Activated T-helper 17 cell treated with anti-CD3 and anti-CD28 coated beads, Interleukin-2, amount 50 U/mL, for 72 hours (primary cell): ENCODE measurements at regions not wholly inside any gene's neighbourhood (a gene's known extent, or its start where the extent isn't known, plus 50 kb on each side); places are given as distances from the start of the nearest gene placed in this dataset.

ENCODE experiments used
- ATAC-seq: fragments of 150-1000 bp; cut with Tn5 transposase; replicated peaks from 2 replicates; pipeline ENCODE4 v1.10.0; 2021; ENCODE audit warnings: mild to moderate bottlenecking, moderate library complexity
- H3K27ac Mint-ChIP-seq: one replicate; pipeline ENCODE4 v1.8.0; 2022; ENCODE audit warnings: mixed read lengths
- H3K27me3 Mint-ChIP-seq: one replicate; pipeline ENCODE4 v1.8.0; 2022; ENCODE audit warnings: mixed read lengths
- H3K36me3 Mint-ChIP-seq: one replicate; pipeline ENCODE4 v1.8.0; 2022; ENCODE audit warnings: low read depth, mild to moderate bottlenecking, mixed read lengths
- H3K4me1 Mint-ChIP-seq: one replicate; pipeline ENCODE4 v1.8.0; 2022; ENCODE audit warnings: mixed read lengths
- H3K4me3 Mint-ChIP-seq: one replicate; pipeline ENCODE4 v1.8.0; 2022; ENCODE audit warnings: mild to moderate bottlenecking, mixed read lengths
- H3K9me3 Mint-ChIP-seq: one replicate; pipeline ENCODE4 v1.8.0; 2022; ENCODE audit warnings: mixed read lengths

GRCh38 chr6:139812939-139813338, 438.5 kb upstream of the CITED2 start:
- H3K4me1 Mint-ChIP-seq = no peaks in the 10 kb centered on the region
- H3K36me3 Mint-ChIP-seq = no peaks in the 10 kb centered on the region
- no peak overlapping the region for H3K4me3 Mint-ChIP-seq
- H3K27ac Mint-ChIP-seq = no peak overlapping the region
- no peak for ATAC-seq
- H3K9me3 Mint-ChIP-seq = no peaks in the 10 kb centered on the region
- H3K27me3 Mint-ChIP-seq = peaks cover 13% of the 10 kb centered on the region

DNA sequence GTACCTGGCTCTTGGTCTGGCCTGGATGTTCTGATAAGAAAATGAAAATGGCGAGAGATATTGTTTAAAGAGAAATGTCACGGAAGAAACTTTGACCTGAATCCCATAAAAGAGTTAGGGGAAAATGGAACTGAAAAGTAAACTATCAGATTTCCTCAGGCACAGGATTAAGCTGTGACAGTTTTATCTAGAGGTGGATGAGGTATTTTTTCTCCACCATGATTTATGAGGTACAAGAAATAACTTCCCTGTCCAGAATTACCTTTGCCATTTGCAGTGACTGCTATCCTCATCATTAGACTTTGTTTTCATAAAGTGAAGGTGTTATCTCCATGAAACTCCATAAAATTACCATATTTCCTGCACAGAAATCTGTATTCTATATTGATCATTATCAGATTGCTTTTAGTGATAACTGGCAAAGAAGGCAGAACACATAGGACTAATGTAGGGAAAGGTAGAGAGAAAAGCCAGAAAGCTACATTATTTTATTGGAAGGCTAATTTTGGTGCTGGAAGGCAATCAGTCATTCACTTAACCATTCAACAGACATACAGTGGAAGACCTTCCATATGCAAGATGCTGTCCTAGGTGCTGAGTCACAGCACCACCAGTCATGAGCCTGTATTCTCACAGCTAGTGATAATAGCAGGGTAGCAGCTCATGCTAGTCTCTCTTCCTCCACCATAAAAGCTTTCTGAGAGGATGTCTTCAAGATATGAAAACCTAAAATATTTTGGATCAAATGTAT, 427.3 kb upstream of the CITED2 start:
- Mint-ChIP-seq H3K9me3 (no peaks in the 10 kb centered on the region), H3K27me3 (peaks cover 14% of the 10 kb centered on the region), H3K36me3 (no peaks in the 10 kb centered on the region), H3K4me3 (no peak overlapping the region), H3K4me1 (no peaks in the 10 kb centered on the region), H3K27ac (no peak overlapping the region)
- ATAC-seq = no peak

DNA sequence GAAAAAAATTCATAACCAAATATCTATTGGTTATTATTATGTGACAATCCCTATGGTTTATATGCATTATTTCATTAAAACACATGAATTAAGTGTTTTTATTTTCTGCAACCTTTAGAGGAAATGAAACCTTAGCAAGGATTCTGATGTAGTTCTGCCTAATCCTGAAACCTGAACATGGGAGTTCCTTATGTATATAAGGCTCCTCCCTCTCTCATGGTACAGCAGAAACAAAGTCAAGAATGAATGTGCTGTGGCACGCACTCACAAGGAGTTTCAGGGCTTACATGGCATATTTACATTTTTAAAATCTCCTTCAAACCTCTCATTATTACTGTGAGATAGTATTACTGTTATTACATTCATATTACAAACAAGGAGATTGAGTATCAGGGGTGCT, 426.4 kb upstream of the CITED2 start:
- Mint-ChIP-seq H3K27me3 (peaks cover 10% of the 10 kb centered on the region), H3K27ac (no peak overlapping the region), H3K9me3 (no peaks in the 10 kb centered on the region), H3K4me1 (no peaks in the 10 kb centered on the region), H3K4me3 (no peak overlapping the region), H3K36me3 (no peaks in the 10 kb centered on the region)
- peak; percentile 43 for ATAC-seq

DNA sequence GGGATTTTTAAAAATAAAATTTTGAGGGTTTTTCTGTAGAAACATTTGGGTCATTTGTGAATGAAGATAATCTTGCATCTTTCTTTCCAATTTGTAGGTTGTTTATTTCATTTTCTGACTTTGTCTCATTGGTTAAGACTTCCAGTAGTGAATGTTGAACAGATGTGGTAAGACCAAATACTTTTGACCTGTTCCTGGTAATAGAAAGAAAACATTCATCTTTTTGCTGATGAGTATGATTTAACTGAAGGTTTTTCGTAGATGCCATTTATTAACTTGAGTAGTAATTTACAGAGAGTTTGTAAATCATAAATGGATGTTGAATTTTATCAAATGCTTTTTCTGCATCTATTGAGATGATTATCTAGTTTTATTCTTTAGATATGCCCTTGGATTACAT, 416.1 kb upstream of the CITED2 start:
- ATAC-seq = no peak
- no peak overlapping the region for H3K27ac Mint-ChIP-seq
- H3K4me3 Mint-ChIP-seq = no peak overlapping the region
- peaks cover 11% of the 10 kb centered on the region for H3K9me3 Mint-ChIP-seq
- no peaks in the 10 kb centered on the region for H3K4me1 Mint-ChIP-seq
- H3K27me3 Mint-ChIP-seq = peaks cover 3% of the 10 kb centered on the region
- no peaks in the 10 kb centered on the region for H3K36me3 Mint-ChIP-seq

DNA sequence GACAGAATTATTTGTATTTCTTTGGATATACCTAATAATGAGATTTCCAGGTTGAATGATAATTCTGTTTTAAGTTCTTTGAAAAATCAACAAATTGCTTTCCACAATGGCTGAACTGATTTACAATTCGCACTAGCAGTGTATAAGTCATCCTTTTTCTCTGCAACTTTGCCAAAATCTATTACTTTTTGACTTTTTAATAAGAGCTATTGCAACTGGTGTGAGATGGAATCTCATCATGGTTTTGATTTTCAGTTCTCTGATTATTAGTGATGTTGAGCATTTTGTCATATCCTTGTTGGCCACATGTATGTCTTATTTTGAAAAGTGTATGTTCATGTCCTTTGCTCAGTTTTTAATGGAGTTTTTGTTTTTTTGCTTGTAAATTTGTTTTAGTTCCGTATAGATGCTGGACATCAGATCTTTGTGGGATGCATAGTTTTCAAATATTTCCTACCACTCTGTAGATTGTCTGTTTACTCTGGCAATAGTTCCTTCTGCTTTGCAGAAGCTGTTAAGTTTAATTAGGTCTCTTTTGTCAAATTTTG, 409.8 kb upstream of the CITED2 start:
- Mint-ChIP-seq H3K9me3 (peaks cover 14% of the 10 kb centered on the region), H3K27ac (no peak overlapping the region), H3K36me3 (no peaks in the 10 kb centered on the region), H3K4me3 (no peak overlapping the region), H3K27me3 (peaks cover 3% of the 10 kb centered on the region), H3K4me1 (no peaks in the 10 kb centered on the region)
- ATAC-seq = no peak

DNA sequence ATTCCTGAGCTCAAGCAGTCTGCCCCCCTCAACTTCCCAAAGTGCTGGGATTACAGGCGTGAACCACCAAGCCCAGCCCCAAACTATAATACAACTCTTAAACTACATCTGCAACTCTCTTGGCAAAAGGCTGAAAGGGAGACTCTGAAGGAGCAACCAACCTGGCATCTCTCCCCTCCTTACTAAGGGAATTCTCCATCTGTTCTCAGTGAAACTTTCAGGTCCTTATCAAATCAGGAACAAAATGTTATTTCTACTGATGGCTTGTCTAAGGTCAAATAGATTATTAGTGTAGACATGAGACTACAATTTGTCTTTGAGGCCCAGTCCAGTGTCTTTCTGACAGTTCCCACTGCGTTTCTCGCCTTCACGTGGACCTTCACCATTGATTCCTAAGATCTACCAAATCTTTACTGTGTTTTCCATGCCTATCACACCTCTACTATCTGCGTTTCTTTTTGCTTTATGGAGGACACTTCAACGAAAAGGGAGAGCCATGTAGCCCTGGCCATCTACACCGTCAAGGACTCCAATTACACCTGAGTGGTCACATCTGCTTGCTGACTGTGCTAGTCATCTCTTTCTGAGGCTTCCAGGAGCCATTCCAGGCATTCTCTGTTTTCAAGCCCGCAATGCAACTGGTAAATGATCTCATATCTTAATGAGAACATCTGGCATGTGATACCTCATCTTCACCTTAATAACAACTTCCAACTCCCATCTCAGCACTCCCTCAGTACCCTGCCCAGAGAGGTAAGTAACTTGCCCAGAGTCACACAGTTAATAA, 405.7 kb upstream of the CITED2 start:
- no peak overlapping the region for H3K27ac Mint-ChIP-seq
- H3K4me1 Mint-ChIP-seq = no peaks in the 10 kb centered on the region
- no peaks in the 10 kb centered on the region for H3K27me3 Mint-ChIP-seq
- no peak for ATAC-seq
- no peaks in the 10 kb centered on the region for H3K36me3 Mint-ChIP-seq
- H3K9me3 Mint-ChIP-seq = peaks cover under 1% of the 10 kb centered on the region
- no peak overlapping the region for H3K4me3 Mint-ChIP-seq

DNA sequence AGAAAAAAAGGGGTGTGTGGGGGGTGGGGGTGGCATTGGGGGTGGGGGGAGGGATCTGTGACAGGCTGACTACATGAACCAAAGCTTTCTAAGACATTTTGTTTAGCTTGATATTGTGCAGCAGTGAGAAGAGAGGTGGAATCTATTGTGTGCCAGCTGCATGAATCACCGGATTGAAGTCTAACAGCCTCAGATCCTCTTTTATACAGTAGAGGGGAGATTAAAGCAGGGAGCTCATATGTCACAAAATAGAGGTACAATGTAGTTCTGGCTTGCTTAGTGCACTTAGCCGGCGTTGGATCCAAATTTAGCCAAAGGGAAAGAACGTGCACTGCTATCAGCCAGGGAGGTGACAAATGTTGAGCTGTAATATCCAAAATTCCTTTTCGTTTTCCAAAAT, 404.2 kb upstream of the CITED2 start:
- no peaks in the 10 kb centered on the region for H3K9me3 Mint-ChIP-seq
- no peaks in the 10 kb centered on the region for H3K4me1 Mint-ChIP-seq
- H3K4me3 Mint-ChIP-seq = no peak overlapping the region
- no peaks in the 10 kb centered on the region for H3K27me3 Mint-ChIP-seq
- H3K27ac Mint-ChIP-seq = no peak overlapping the region
- no peak for ATAC-seq
- no peaks in the 10 kb centered on the region for H3K36me3 Mint-ChIP-seq

- H3K4me1 Mint-ChIP-seq = no peaks in the 10 kb centered on the region
- no peaks in the 10 kb centered on the region for H3K27me3 Mint-ChIP-seq
- no peak overlapping the region for H3K27ac Mint-ChIP-seq
- no peak overlapping the region for H3K4me3 Mint-ChIP-seq
- H3K9me3 Mint-ChIP-seq = no peaks in the 10 kb centered on the region
- no peaks in the 10 kb centered on the region for H3K36me3 Mint-ChIP-seq
- ATAC-seq = no peak
Measured at GRCh38 chr6:139778106-139778505, 403.7 kb upstream of the CITED2 start.

DNA sequence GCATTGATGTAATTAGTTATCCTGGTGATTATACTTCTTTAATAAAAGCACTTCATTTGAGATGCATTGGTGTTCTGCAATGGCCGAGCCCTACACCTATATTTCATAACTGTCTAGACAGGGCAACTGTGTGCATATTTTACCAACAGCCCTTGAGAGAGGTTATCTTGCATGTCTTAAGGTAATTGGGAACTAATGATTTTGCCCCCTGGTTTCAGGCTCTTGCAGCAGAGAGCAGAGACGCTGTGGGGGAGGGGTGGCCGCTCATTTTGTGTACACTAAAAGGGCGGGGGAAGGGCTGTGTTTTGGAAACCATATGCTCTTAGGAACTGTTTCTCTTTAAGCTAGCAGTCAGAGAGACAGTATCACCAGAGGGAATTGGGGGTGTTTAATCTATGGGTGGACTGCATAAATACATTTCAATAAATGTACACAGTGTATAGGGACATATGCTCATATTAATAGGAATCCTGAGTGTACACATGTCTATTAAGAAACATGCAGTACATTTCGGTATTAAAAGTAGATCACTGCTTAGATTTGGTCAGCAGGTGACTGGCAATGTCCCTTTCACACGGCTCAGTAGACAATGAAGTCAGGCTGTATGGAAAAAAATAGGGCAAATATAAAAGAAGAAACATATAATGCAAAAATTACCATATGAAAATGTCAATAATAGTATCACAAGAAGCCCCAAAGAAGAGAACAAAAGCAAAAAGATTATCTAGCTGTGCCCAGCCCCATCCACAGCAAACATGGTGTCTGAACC, 402.9 kb upstream of the CITED2 start:
- ATAC-seq = no peak
- H3K9me3 Mint-ChIP-seq = no peaks in the 10 kb centered on the region
- H3K4me1 Mint-ChIP-seq = no peaks in the 10 kb centered on the region
- no peaks in the 10 kb centered on the region for H3K27me3 Mint-ChIP-seq
- no peaks in the 10 kb centered on the region for H3K36me3 Mint-ChIP-seq
- no peak overlapping the region for H3K4me3 Mint-ChIP-seq
- no peak overlapping the region for H3K27ac Mint-ChIP-seq

DNA sequence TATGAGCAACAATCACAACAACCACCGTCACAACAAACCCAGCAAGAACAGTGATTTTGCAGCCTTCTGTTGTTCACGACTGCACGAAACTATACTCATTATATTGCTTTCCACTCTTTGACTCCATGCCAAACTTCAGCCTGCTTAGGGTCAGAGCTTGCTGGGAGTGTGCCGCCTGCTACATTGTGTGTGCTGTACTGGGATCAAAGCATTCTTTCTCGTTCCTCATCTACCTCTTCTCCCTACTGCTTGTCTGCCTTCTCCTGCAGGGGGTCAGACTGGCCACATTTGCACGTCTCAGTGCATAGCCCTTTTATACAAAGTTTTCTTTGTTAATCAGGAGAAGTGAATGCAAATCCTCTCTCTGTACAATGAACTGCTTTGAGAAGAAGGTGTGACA, 401.6 kb upstream of the CITED2 start:
- Mint-ChIP-seq H3K27ac (no peak overlapping the region), H3K9me3 (no peaks in the 10 kb centered on the region), H3K27me3 (no peaks in the 10 kb centered on the region), H3K36me3 (no peaks in the 10 kb centered on the region), H3K4me1 (no peaks in the 10 kb centered on the region), H3K4me3 (no peak overlapping the region)
- ATAC-seq = no peak

- no peaks in the 10 kb centered on the region for H3K27me3 Mint-ChIP-seq
- no peak for ATAC-seq
- H3K4me3 Mint-ChIP-seq = no peak overlapping the region
- peaks cover 10% of the 10 kb centered on the region for H3K4me1 Mint-ChIP-seq
- H3K27ac Mint-ChIP-seq = no peak overlapping the region
- no peaks in the 10 kb centered on the region for H3K9me3 Mint-ChIP-seq
- H3K36me3 Mint-ChIP-seq = no peaks in the 10 kb centered on the region
Measured at GRCh38 chr6:139768196-139768595, 393.7 kb upstream of the CITED2 start.

GRCh38 chr6:139766796-139767195, 392.3 kb upstream of the CITED2 start:
- no peaks in the 10 kb centered on the region for H3K9me3 Mint-ChIP-seq
- peaks cover 10% of the 10 kb centered on the region for H3K4me1 Mint-ChIP-seq
- H3K36me3 Mint-ChIP-seq = no peaks in the 10 kb centered on the region
- H3K27me3 Mint-ChIP-seq = no peaks in the 10 kb centered on the region
- ATAC-seq = peak; percentile 25
- H3K27ac Mint-ChIP-seq = no peak overlapping the region
- H3K4me3 Mint-ChIP-seq = no peak overlapping the region

GRCh38 chr6:139765825-139766285, 391.4 kb upstream of the CITED2 start:
- Mint-ChIP-seq H3K4me3 (no peak overlapping the region), H3K36me3 (no peaks in the 10 kb centered on the region), H3K27me3 (no peaks in the 10 kb centered on the region), H3K4me1 (peaks cover 10% of the 10 kb centered on the region), H3K9me3 (no peaks in the 10 kb centered on the region), H3K27ac (no peak overlapping the region)
- peak; percentile 38 for ATAC-seq

DNA sequence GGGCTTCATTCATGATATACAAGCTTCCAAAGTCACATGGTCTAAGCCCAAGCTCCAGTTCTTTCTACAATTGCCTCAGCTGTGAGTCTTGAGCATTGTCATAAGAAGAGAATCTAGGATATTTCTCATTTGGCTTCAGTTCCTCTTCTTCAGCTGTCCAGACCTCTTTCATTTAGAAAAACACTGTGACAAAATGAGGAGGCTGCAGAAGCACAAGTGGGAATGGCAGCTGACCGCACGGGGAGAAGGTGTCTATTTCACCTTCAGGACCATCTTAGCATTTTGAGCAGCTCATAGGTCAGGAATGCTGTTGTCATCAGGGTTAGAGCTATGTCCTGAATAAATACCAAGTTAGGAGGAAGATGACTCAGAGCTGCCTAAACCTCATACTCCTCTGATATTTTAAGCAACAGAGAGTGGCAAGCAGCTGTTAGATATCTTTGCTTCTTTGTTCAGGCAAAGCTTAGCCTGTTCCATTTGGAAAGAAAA, 390.1 kb upstream of the CITED2 start:
- no peaks in the 10 kb centered on the region for H3K27me3 Mint-ChIP-seq
- no peaks in the 10 kb centered on the region for H3K9me3 Mint-ChIP-seq
- peaks cover 10% of the 10 kb centered on the region for H3K4me1 Mint-ChIP-seq
- peak; percentile 92 for ATAC-seq
- no peaks in the 10 kb centered on the region for H3K36me3 Mint-ChIP-seq
- peak overlapping the region; percentile 38 for H3K4me3 Mint-ChIP-seq
- peak overlapping the region; percentile 49 for H3K27ac Mint-ChIP-seq
